Esophagus squamous epithelium (tissue), 4 donors: ENCODE measurements at regions not wholly inside any gene's neighbourhood (a gene's known extent, or its start where the extent isn't known, plus 50 kb on each side); places are given as distances from the start of the nearest gene placed in this dataset.
"Not testable (repeated sequence)": the region's sequence is repeated elsewhere in the genome, so short reads cannot be mapped to it uniquely, and the experiment has no call there.

Source experiments
- CTCF ChIP-seq, 6 experiments: fragments of 450-650 bp in 4 of 6; fragments of 200-600 bp in 2 of 6; sonication (generic) in 2 of 6; IDR thresholded peaks; one replicate each; pipeline ENCODE4 v1.5.1; 2016 to 2019; ENCODE audit warnings: antibody characterized with exemption in 6 of 6, mild to moderate bottlenecking in 4 of 6, moderate library complexity in 4 of 6
- POLR2A ChIP-seq, 4 donors: fragments of 450-650 bp; IDR thresholded peaks; one replicate each; pipeline ENCODE4 v1.6.1; 2017; ENCODE audit warnings: antibody characterized with exemption in 4 of 4, mild to moderate bottlenecking in 4 of 4, moderate library complexity in 3 of 4

- TF ChIP-seq CTCF, POLR2A (IDR thresholded peaks at IDR 0.05): not testable (repeated sequence)
These were observed 94.2 kb upstream of the FSCB start for GRCh38 chr14:44601266-44601665.
